Endodermal cell (in vitro differentiated cells): ENCODE measurements at regions not wholly inside any gene's neighbourhood (a gene's known extent, or its start where the extent isn't known, plus 50 kb on each side); places are given as distances from the start of the nearest gene placed in this dataset.
"Not testable (repeated sequence)": the region's sequence is repeated elsewhere in the genome, so short reads cannot be mapped to it uniquely, and the experiment has no call there.

Experiments used
- DNase-seq: peaks from one replicate; pipeline ENCODE4 v3.0.0-alpha.2; 2017
- H3K27ac ChIP-seq: 2 replicates; pipeline ENCODE4 v1.5.1; 2013; ENCODE audit warnings: mild to moderate bottlenecking, low read depth, low read length, moderate library complexity
- H3K27me3 ChIP-seq: 2 replicates; pipeline ENCODE4 v1.6.1; 2013; ENCODE audit warnings: mild to moderate bottlenecking, low read length, moderate library complexity; ENCODE audit not compliant: insufficient read depth, control insufficient read depth, poor library complexity, severe bottlenecking
- H3K36me3 ChIP-seq: 2 replicates; pipeline ENCODE4 v1.7.0; 2013; ENCODE audit warnings: mild to moderate bottlenecking, low read length, moderate library complexity; ENCODE audit not compliant: control insufficient read depth, insufficient read depth
- H3K4me1 ChIP-seq: one replicate; pipeline ENCODE4 v1.7.0; 2013; ENCODE audit warnings: low read length; ENCODE audit not compliant: control insufficient read depth, insufficient read depth
- H3K4me3 ChIP-seq: 2 replicates; pipeline ENCODE4 v1.5.1; 2013; ENCODE audit warnings: mild to moderate bottlenecking, low read length, moderate library complexity
- H3K9ac ChIP-seq: 2 replicates; pipeline ENCODE4 v1.6.1; 2013; ENCODE audit warnings: mild to moderate bottlenecking, low read length, moderate library complexity; ENCODE audit not compliant: poor library complexity, severe bottlenecking; ENCODE audit errors: extremely low read depth
- H3K9me3 ChIP-seq: 2 replicates; pipeline ENCODE4 v1.6.1; 2013; ENCODE audit warnings: mild to moderate bottlenecking, low read length, moderate library complexity; ENCODE audit not compliant: control insufficient read depth
- H3K27ac Mint-ChIP-seq: 2 replicates; pipeline ENCODE4 v1.8.0; 2020; ENCODE audit warnings: mixed read lengths
- H3K27me3 Mint-ChIP-seq: 2 replicates; pipeline ENCODE4 v1.8.0; 2021; ENCODE audit warnings: mild to moderate bottlenecking, mixed read lengths; ENCODE audit not compliant: insufficient read depth
- H3K36me3 Mint-ChIP-seq: 2 replicates; pipeline ENCODE4 v1.8.0; 2020; ENCODE audit warnings: low read depth, mixed read lengths
- H3K4me1 Mint-ChIP-seq: 2 replicates; pipeline ENCODE4 v1.8.0; 2020; ENCODE audit warnings: mixed read lengths
- H3K4me3 Mint-ChIP-seq: 2 replicates; pipeline ENCODE4 v1.8.0; 2020; ENCODE audit warnings: mild to moderate bottlenecking, moderate library complexity, mixed read lengths
- H3K9me3 Mint-ChIP-seq: 2 replicates; pipeline ENCODE4 v1.8.0; 2020; ENCODE audit warnings: mild to moderate bottlenecking, mixed read lengths
- WGBS, 2 experiments: methylation state at CpG; one replicate each; pipeline versions ENCODE4 v1.1.5 to v1.1.7; 2013; ENCODE audit warnings: missing lambda C conversion rate in 2 of 2, mixed read lengths in 1 of 2; ENCODE audit not compliant: insufficient coverage in 1 of 2, insufficient read length in 1 of 2; 5-methylcytosine and 5-hydroxymethylcytosine counted together
- TF ChIP-seq, protein P1 (sequence below): fragments of 200-600 bp; sonication (generic); conservative IDR thresholded peaks from 2 replicates; pipeline ENCODE4 v1.5.0; 2021; ENCODE audit warnings: antibody characterized with exemption, mild to moderate bottlenecking

DNA sequence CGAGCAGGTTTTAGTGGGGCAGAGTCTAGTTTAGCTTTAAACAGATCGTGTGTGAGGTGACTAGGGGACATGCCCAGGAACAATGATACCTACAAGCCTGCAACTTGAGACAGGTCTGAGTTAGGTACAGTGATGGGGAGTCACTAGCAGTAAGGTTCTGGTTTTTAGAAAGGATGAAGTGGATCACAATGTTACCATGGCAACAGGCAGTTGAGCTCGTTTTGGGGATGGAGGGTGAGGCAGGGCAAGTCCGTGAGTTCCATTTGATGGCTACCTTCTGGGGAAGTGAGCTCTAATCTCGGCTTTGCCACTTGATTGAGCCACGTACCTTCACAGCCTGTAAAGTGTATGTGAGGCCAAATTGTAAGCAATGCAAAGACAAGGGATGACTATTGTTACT is 76.0 kb upstream of the GTF3A start:
- Mint-ChIP-seq H3K4me1 (no peaks in the 10 kb centered on the region), H3K9me3 (peaks cover 6% of the 10 kb centered on the region), H3K4me3 (no peak overlapping the region), H3K27ac (no peak overlapping the region), H3K27me3 (peaks cover 2% of the 10 kb centered on the region), H3K36me3 (no peaks in the 10 kb centered on the region)
- Histone ChIP-seq H3K4me1 (no peaks in the 10 kb centered on the region), H3K4me3 (no peak overlapping the region), H3K9me3 (no peaks in the 10 kb centered on the region), H3K9ac (no peak overlapping the region), H3K27me3 (no peaks in the 10 kb centered on the region), H3K27ac (no peak overlapping the region), H3K36me3 (no peaks in the 10 kb centered on the region)
- DNase-seq: no peak
- TF ChIP-seq, protein P1, sequence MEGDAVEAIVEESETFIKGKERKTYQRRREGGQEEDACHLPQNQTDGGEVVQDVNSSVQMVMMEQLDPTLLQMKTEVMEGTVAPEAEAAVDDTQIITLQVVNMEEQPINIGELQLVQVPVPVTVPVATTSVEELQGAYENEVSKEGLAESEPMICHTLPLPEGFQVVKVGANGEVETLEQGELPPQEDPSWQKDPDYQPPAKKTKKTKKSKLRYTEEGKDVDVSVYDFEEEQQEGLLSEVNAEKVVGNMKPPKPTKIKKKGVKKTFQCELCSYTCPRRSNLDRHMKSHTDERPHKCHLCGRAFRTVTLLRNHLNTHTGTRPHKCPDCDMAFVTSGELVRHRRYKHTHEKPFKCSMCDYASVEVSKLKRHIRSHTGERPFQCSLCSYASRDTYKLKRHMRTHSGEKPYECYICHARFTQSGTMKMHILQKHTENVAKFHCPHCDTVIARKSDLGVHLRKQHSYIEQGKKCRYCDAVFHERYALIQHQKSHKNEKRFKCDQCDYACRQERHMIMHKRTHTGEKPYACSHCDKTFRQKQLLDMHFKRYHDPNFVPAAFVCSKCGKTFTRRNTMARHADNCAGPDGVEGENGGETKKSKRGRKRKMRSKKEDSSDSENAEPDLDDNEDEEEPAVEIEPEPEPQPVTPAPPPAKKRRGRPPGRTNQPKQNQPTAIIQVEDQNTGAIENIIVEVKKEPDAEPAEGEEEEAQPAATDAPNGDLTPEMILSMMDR: no peak
- 84 to 87% methylated on average over 5 to 6 of the region's 6 CpGs for WGBS, 2 experiments

DNA sequence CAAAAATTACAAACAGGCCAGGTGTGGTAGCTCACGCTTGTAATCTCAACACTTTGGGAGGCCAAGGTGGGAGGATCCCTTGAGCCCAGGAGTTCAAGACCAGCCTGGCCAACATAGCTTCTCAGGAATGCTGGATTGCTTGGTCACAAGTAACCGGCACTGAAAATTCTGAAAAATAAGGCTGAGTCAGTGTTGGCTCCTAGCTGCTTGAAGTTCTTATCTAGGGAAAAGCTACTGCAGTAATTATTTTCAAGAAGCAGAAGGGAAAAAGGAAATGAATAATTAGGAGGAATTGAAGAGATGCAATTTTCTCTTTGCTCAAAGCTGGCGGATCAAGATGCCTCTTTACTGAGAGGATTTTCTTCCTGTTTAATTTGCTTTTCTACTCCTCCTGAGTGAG is 75.0 kb upstream of the GTF3A start:
- H3K9ac ChIP-seq: no peak overlapping the region
- H3K36me3 ChIP-seq: no peaks in the 10 kb centered on the region
- Mint-ChIP-seq H3K27ac (no peak overlapping the region), H3K4me3 (no peak overlapping the region), H3K36me3 (no peaks in the 10 kb centered on the region), H3K4me1 (no peaks in the 10 kb centered on the region), H3K27me3 (peaks cover 2% of the 10 kb centered on the region), H3K9me3 (peaks cover 6% of the 10 kb centered on the region)
- WGBS, 2 experiments: 95 to 97% methylated on average over 2 to 3 of the region's 3 CpGs
- H3K4me3 ChIP-seq: no peak overlapping the region
- H3K27me3 ChIP-seq: no peaks in the 10 kb centered on the region
- no peaks in the 10 kb centered on the region for H3K4me1 ChIP-seq
- DNase-seq: no peak
- H3K27ac ChIP-seq: no peak overlapping the region
- H3K9me3 ChIP-seq: no peaks in the 10 kb centered on the region
- TF ChIP-seq, protein P1: no peak

DNA sequence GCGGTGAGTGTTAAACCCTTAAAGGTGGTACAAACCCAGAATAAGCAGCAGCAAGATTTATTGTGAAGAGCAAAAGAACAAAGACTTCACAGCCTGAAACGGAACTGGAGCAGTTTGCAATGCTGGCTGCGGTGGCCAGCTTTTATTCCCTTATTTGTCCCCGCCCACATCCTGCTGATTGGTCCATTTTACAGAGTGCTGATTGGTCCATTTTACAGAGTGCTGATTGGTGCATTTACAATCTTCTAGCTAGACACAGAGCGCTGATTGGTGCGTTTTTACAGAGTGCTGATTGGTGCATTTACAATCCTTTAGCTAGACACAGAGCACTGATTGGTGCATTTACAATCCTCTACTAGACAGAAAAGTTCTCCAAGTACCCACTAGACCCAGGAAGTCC is 73.6 kb upstream of the GTF3A start:
- H3K27ac ChIP-seq: not testable (repeated sequence)
- 96 to 98% methylated on average over 6 of the region's 6 CpGs for WGBS, 2 experiments

DNA sequence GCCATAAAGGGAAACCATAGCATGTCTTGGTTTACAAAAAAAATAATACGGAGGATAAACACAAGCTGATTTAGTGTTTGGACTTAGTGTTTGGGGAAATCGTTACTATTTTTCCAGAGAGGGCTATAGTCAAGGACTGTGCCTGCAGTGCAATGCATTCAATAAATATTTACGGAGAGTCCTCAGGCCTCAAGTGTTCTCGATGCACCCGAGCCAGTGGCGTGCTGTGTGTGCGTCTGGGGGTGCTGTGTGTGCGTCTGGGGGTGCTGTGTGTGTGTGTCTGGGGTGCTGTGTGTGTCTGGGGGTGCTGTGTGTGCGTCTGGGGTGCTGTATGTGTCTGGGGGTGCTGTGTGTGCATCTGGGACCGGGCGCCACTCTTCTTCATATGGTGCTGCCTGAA is 71.7 kb upstream of the GTF3A start:
- H3K9me3 ChIP-seq: no peaks in the 10 kb centered on the region
- no peaks in the 10 kb centered on the region for H3K27me3 ChIP-seq
- H3K27ac ChIP-seq: no peak overlapping the region
- no peak overlapping the region for H3K4me3 Mint-ChIP-seq
- H3K9ac ChIP-seq: no peak overlapping the region
- peaks cover 6% of the 10 kb centered on the region for H3K9me3 Mint-ChIP-seq
- TF ChIP-seq, protein P1: no peak
- H3K4me1 ChIP-seq: no peaks in the 10 kb centered on the region
- no peak overlapping the region for H3K4me3 ChIP-seq
- WGBS, 2 experiments: 86 to 100% methylated on average over 4 to 11 of the region's 11 CpGs
- no peak for DNase-seq
- H3K36me3 Mint-ChIP-seq: no peaks in the 10 kb centered on the region
- no peak overlapping the region for H3K27ac Mint-ChIP-seq
- H3K4me1 Mint-ChIP-seq: peaks cover 3% of the 10 kb centered on the region
- no peaks in the 10 kb centered on the region for H3K36me3 ChIP-seq
- no peaks in the 10 kb centered on the region for H3K27me3 Mint-ChIP-seq

More for the DNA sequence above, 73.6 kb upstream of the GTF3A start:
- not testable (repeated sequence) for H3K4me1 ChIP-seq, H3K36me3 Mint-ChIP-seq, H3K4me3 ChIP-seq, H3K9me3 Mint-ChIP-seq, H3K9me3 ChIP-seq, H3K27me3 Mint-ChIP-seq, H3K9ac ChIP-seq, DNase-seq, H3K4me3 Mint-ChIP-seq, H3K4me1 Mint-ChIP-seq, H3K27me3 ChIP-seq, H3K36me3 ChIP-seq, H3K27ac Mint-ChIP-seq
